ENCODE measurements at regions not wholly inside any gene's neighbourhood (a gene's known extent, or its start where the extent isn't known, plus 50 kb on each side); places are given as distances from the start of the nearest gene placed in this dataset.

DNA sequence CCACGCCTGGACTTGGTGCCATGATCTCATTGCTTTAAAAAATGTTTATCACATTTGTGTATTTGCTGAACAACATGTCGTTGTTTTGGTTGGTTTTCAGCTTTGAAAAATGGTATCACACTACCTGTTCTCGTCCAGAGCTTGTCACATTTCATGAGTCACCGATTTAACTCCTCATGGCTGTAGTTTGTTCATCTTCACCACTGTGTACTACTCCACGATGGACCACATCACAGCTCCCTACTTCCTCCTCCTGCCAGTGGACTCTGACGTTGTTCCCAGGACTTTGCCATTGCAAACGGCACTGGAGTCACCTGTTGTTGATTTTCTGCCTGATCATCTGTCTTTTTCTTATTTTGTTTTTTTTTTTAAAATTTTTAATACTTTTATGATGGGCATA, 157.7 kb downstream of the ERMARD start:
- TF ChIP-seq YY1 (IDR thresholded peaks at IDR 0.05; ENCODE audit: low read depth) (no peak), POLR2AphosphoS5 (IDR thresholded peaks at IDR 0.05; ENCODE audit: low read depth, low read length) (no peak), RAD21 (IDR thresholded peaks at IDR 0.05; ENCODE audit: low read length) (no peak), EZH2phosphoT487 (IDR thresholded peaks at IDR 0.05; ENCODE audit: borderline replicate concordance, low read depth) (no peak), FOXM1 (IDR thresholded peaks at IDR 0.05; ENCODE audit: low read depth) (no peak)
- TF ChIP-seq, protein P1, sequence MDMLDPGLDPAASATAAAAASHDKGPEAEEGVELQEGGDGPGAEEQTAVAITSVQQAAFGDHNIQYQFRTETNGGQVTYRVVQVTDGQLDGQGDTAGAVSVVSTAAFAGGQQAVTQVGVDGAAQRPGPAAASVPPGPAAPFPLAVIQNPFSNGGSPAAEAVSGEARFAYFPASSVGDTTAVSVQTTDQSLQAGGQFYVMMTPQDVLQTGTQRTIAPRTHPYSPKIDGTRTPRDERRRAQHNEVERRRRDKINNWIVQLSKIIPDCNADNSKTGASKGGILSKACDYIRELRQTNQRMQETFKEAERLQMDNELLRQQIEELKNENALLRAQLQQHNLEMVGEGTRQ (IDR thresholded peaks at IDR 0.05; ENCODE audit: borderline replicate concordance, low read depth, low read length), result no peak
- TF ChIP-seq, protein P2, sequence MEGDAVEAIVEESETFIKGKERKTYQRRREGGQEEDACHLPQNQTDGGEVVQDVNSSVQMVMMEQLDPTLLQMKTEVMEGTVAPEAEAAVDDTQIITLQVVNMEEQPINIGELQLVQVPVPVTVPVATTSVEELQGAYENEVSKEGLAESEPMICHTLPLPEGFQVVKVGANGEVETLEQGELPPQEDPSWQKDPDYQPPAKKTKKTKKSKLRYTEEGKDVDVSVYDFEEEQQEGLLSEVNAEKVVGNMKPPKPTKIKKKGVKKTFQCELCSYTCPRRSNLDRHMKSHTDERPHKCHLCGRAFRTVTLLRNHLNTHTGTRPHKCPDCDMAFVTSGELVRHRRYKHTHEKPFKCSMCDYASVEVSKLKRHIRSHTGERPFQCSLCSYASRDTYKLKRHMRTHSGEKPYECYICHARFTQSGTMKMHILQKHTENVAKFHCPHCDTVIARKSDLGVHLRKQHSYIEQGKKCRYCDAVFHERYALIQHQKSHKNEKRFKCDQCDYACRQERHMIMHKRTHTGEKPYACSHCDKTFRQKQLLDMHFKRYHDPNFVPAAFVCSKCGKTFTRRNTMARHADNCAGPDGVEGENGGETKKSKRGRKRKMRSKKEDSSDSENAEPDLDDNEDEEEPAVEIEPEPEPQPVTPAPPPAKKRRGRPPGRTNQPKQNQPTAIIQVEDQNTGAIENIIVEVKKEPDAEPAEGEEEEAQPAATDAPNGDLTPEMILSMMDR (IDR thresholded peaks at IDR 0.05), result no peak
- TF ChIP-seq, protein P3, sequence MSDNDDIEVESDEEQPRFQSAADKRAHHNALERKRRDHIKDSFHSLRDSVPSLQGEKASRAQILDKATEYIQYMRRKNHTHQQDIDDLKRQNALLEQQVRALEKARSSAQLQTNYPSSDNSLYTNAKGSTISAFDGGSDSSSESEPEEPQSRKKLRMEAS (IDR thresholded peaks at IDR 0.05; ENCODE audit: low read depth), result no peak

Data from SK-N-SH (cell line).